ENCODE measurements at regions not wholly inside any gene's neighbourhood (a gene's known extent, or its start where the extent isn't known, plus 50 kb on each side); places are given as distances from the start of the nearest gene placed in this dataset.

DNA sequence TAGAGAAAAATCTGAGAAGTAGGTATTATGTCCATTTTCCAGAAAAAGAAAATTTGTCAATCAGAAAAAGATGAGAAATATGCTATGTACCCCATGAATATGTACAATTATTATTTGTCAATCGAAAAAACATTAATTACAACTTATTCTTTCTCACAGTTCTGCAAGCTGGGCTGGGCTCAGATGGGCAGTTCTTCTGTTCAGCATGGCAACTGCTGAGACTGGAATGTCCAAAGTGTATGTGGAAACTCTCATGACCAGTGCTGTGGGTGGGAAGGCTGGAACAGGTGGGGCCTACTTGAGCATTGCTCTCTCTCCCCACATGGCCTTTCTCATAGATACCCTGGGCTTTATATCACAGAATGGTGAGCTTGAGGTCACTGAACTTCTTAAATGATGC is 450.3 kb upstream of the TBX3 start:
- TF ChIP-seq, protein P1, sequence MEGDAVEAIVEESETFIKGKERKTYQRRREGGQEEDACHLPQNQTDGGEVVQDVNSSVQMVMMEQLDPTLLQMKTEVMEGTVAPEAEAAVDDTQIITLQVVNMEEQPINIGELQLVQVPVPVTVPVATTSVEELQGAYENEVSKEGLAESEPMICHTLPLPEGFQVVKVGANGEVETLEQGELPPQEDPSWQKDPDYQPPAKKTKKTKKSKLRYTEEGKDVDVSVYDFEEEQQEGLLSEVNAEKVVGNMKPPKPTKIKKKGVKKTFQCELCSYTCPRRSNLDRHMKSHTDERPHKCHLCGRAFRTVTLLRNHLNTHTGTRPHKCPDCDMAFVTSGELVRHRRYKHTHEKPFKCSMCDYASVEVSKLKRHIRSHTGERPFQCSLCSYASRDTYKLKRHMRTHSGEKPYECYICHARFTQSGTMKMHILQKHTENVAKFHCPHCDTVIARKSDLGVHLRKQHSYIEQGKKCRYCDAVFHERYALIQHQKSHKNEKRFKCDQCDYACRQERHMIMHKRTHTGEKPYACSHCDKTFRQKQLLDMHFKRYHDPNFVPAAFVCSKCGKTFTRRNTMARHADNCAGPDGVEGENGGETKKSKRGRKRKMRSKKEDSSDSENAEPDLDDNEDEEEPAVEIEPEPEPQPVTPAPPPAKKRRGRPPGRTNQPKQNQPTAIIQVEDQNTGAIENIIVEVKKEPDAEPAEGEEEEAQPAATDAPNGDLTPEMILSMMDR (IDR thresholded peaks at IDR 0.05; ENCODE audit: low read length) = no peak
- no peak for TF ChIP-seq EZH2 (IDR thresholded peaks at IDR 0.05; ENCODE audit: borderline replicate concordance, low read length)

Measured in OCI-LY1 (cell line).